PC-9 (cell line): ENCODE measurements at regions not wholly inside any gene's neighbourhood (a gene's known extent, or its start where the extent isn't known, plus 50 kb on each side); places are given as distances from the start of the nearest gene placed in this dataset.

ENCODE experiments used
- BruUV-seq: library from RNA; stranded (reverse); fragments of 400-500 nt; replicated peaks from 2 replicates; lab custom pipeline; 2021; lab: Mats Ljungman, UMichigan
- CTCF ChIA-PET: fragments of 300-600 bp; sonication (Branson Sonifier 250); formaldehyde crosslinking; loops from one replicate; lab custom pipeline; 2022; ENCODE audit warnings: antibody characterized with exemption; lab: Charles Lee
- POLR2A ChIA-PET: fragments of 300-600 bp; sonication (Branson Sonifier 250); formaldehyde crosslinking; loops from one replicate; lab custom pipeline; 2022; ENCODE audit warnings: antibody characterized with exemption; ENCODE audit not compliant: unreplicated experiment; lab: Charles Lee
- DNase-seq, 2 experiments: peaks; one replicate each; pipeline versions ENCODE4 v3.0.0 to v3.0.0-alpha.2; 2015 to 2022; ENCODE audit warnings: mixed read lengths in 1 of 2
- H2AFZ ChIP-seq: fragments of 200-600 bp; sonication (generic); 2 replicates; pipeline ENCODE4 v1.8.1; 2017; ENCODE audit warnings: antibody characterized with exemption
- H3F3A ChIP-seq: fragments of 200-600 bp; sonication (generic); 2 replicates; pipeline ENCODE4 v1.8.1; 2017; ENCODE audit warnings: antibody characterized with exemption, mild to moderate bottlenecking, low read depth; ENCODE audit not compliant: insufficient read depth
- H3K27ac ChIP-seq: fragments of 200-600 bp; sonication (generic); 2 replicates; pipeline ENCODE4 v1.6.1; 2016; ENCODE audit warnings: mixed run types
- H3K27me3 ChIP-seq: fragments of 200-600 bp; sonication (generic); 2 replicates; pipeline ENCODE4 v1.6.1; 2016; ENCODE audit warnings: low read depth, mixed run types; ENCODE audit not compliant: insufficient read depth
- H3K36me3 ChIP-seq: fragments of 200-600 bp; sonication (generic); 2 replicates; pipeline ENCODE4 v1.6.1; 2016; ENCODE audit warnings: low read depth, mixed run types
- H3K4me1 ChIP-seq: fragments of 200-600 bp; sonication (generic); replicated peaks from 2 replicates; pipeline ENCODE4 v1.6.1; 2016; ENCODE audit warnings: mixed run types; ENCODE audit not compliant: insufficient read depth
- H3K4me2 ChIP-seq: fragments of 200-600 bp; sonication (generic); 2 replicates; pipeline ENCODE4 v1.6.1; 2017; ENCODE audit warnings: mixed run types
- H3K4me3 ChIP-seq: fragments of 200-600 bp; sonication (generic); 2 replicates; pipeline ENCODE4 v1.6.1; 2016; ENCODE audit warnings: mixed run types
- H3K79me2 ChIP-seq: fragments of 200-600 bp; sonication (generic); 2 replicates; pipeline ENCODE4 v1.6.1; 2017; ENCODE audit warnings: low read depth, mixed run types
- H3K9me2 ChIP-seq: fragments of 200-600 bp; sonication (generic); 2 replicates; pipeline ENCODE4 v1.8.1; 2017; ENCODE audit warnings: mild to moderate bottlenecking; ENCODE audit not compliant: insufficient read depth
- H3K9me3 ChIP-seq: fragments of 200-600 bp; sonication (generic); 2 replicates; pipeline ENCODE4 v1.8.1; 2016; ENCODE audit warnings: low read depth; ENCODE audit not compliant: insufficient read depth
- H4K20me1 ChIP-seq: fragments of 200-600 bp; sonication (generic); 2 replicates; pipeline ENCODE4 v1.8.1; 2017; ENCODE audit not compliant: insufficient read depth
- CTCF ChIP-seq: fragments of 200-600 bp; sonication (generic); conservative IDR thresholded peaks from 2 replicates; pipeline ENCODE4 v1.6.1; 2017; ENCODE audit warnings: mixed run types, antibody characterized with exemption, mild to moderate bottlenecking, moderate library complexity
- EZH2 ChIP-seq: fragments of 200-600 bp; sonication (generic); IDR thresholded peaks from 2 replicates; pipeline ENCODE4 v1.8.0; 2017; ENCODE audit warnings: antibody characterized with exemption, low read depth
- intact Hi-C: fragments of 100-400 bp; cut with micrococcal nuclease; formaldehyde crosslinking; loops from one replicate; pipeline ENCODE4 v1.10.0; 2022; ENCODE audit not compliant: unreplicated experiment

GRCh38 chr18:40338284-40338683 lies 1616.8 kb upstream of the PIK3C3 start:
- no peaks in the 10 kb centered on the region for H3K36me3 ChIP-seq
- no peak for DNase-seq
- H3K27ac ChIP-seq, result no peak overlapping the region
- TF ChIP-seq EZH2, result no peak
- H2AFZ ChIP-seq, result no peak overlapping the region
- no TSS peak for BruUV-seq
- no peak overlapping the region for H3K4me3 ChIP-seq
- H3K4me2 ChIP-seq, result no peak overlapping the region
- H3K9me3 ChIP-seq, result no peaks in the 10 kb centered on the region
- H3K9me2 ChIP-seq, result no peaks in the 10 kb centered on the region
- intact Hi-C loops, result no loop called here
- no peaks in the 10 kb centered on the region for H3K27me3 ChIP-seq
- H3K79me2 ChIP-seq, result no peaks in the 10 kb centered on the region
- no peaks in the 10 kb centered on the region for H3F3A ChIP-seq
- CTCF ChIA-PET, result no interaction called here
- no peaks in the 10 kb centered on the region for H4K20me1 ChIP-seq
- H3K4me1 ChIP-seq, result no peaks in the 10 kb centered on the region
- POLR2A ChIA-PET, result no interaction called here

GRCh38 chr18:40326985-40327384 lies 1628.0 kb upstream of the PIK3C3 start:
- no peak for DNase-seq
- POLR2A ChIA-PET, result no interaction called here
- no peak overlapping the region for H2AFZ ChIP-seq

GRCh38 chr18:40325988-40326387 lies 1629.0 kb upstream of the PIK3C3 start:
- CTCF ChIA-PET, result no interaction called here
- H3F3A ChIP-seq, result no peaks in the 10 kb centered on the region
- H3K27me3 ChIP-seq, result no peaks in the 10 kb centered on the region
- H3K9me2 ChIP-seq, result no peaks in the 10 kb centered on the region
- intact Hi-C loops, result no loop called here
- H2AFZ ChIP-seq, result no peak overlapping the region
- no peaks in the 10 kb centered on the region for H4K20me1 ChIP-seq
- H3K79me2 ChIP-seq, result no peaks in the 10 kb centered on the region
- POLR2A ChIA-PET, result no interaction called here
- H3K4me2 ChIP-seq, result no peak overlapping the region
- H3K9me3 ChIP-seq, result no peaks in the 10 kb centered on the region
- H3K4me1 ChIP-seq, result no peaks in the 10 kb centered on the region
- no peaks in the 10 kb centered on the region for H3K36me3 ChIP-seq
- no peak overlapping the region for H3K27ac ChIP-seq
- BruUV-seq, result no TSS peak
- no peak for TF ChIP-seq CTCF
- no peak for TF ChIP-seq EZH2
- DNase-seq, result no peak
- no peak overlapping the region for H3K4me3 ChIP-seq

More at GRCh38 chr18:40326985-40327384, 1628.0 kb upstream of the PIK3C3 start:
- Histone ChIP-seq H3K9me3 (no peaks in the 10 kb centered on the region), H3K9me2 (no peaks in the 10 kb centered on the region), H3K27me3 (no peaks in the 10 kb centered on the region), H4K20me1 (no peaks in the 10 kb centered on the region), H3K4me3 (no peak overlapping the region), H3F3A (no peaks in the 10 kb centered on the region), H3K27ac (no peak overlapping the region), H3K4me1 (no peaks in the 10 kb centered on the region), H3K36me3 (no peaks in the 10 kb centered on the region), H3K4me2 (no peak overlapping the region), H3K79me2 (no peaks in the 10 kb centered on the region)
- CTCF ChIA-PET, result no interaction called here
- intact Hi-C loops, result no loop called here
- no TSS peak for BruUV-seq
- no peak for TF ChIP-seq CTCF
- no peak for TF ChIP-seq EZH2

GRCh38 chr18:40314199-40314598 lies 1640.8 kb upstream of the PIK3C3 start:
- ChIA-PET POLR2A (no interaction called here), CTCF (no interaction called here)
- Histone ChIP-seq H3K4me1 (no peaks in the 10 kb centered on the region), H3K79me2 (no peaks in the 10 kb centered on the region), H3K9me3 (no peaks in the 10 kb centered on the region), H3K9me2 (no peaks in the 10 kb centered on the region), H3K4me3 (no peak overlapping the region), H3K4me2 (no peak overlapping the region), H4K20me1 (no peaks in the 10 kb centered on the region), H3K36me3 (no peaks in the 10 kb centered on the region), H3K27ac (no peak overlapping the region), H2AFZ (no peak overlapping the region), H3K27me3 (no peaks in the 10 kb centered on the region), H3F3A (no peaks in the 10 kb centered on the region)
- intact Hi-C loops, result no loop called here
- DNase-seq, result no peak
- no TSS peak for BruUV-seq
- TF ChIP-seq EZH2 (no peak), CTCF (no peak)
